GM12878 (cell line): ENCODE measurements at regions not wholly inside any gene's neighbourhood (a gene's known extent, or its start where the extent isn't known, plus 50 kb on each side); places are given as distances from the start of the nearest gene placed in this dataset.

Experiments
- CTCF ChIP-seq, 3 experiments: IDR thresholded peaks in 2 of 3; conservative IDR thresholded peaks in 1 of 3; 2 replicates each; pipeline ENCODE4 v1.5.1; 2011; ENCODE audit warnings: low read depth in 3 of 3, low read length in 3 of 3, mild to moderate bottlenecking in 3 of 3, control low read depth in 2 of 3, moderate library complexity in 2 of 3, inconsistent platforms in 1 of 3, mixed read lengths in 1 of 3; ENCODE audit not compliant: control insufficient read depth in 2 of 3, insufficient read depth in 1 of 3; ENCODE audit errors: extremely low read depth in 1 of 3
- MYC ChIP-seq: IDR thresholded peaks from 2 replicates; pipeline ENCODE4 v1.6.1; 2011; ENCODE audit warnings: mild to moderate bottlenecking, low read length, moderate library complexity, inconsistent platforms; ENCODE audit not compliant: insufficient read depth, insufficient replicate concordance, insufficient read length, severe bottlenecking
- RELB ChIP-seq: fragments of 450-650 bp; IDR thresholded peaks from 2 replicates; pipeline ENCODE4 v1.6.1; 2017; ENCODE audit warnings: low read depth, mild to moderate bottlenecking, moderate library complexity

- TF ChIP-seq CTCF (IDR thresholded peaks at IDR 0.05 in 2 of 3, conservative IDR thresholded peaks at IDR 0.05 in 1 of 3; ENCODE audit: control insufficient read depth in 2 of 3, extremely low read depth in 1 of 3, insufficient read depth in 1 of 3, low read depth in 3 of 3, low read length in 3 of 3), result no peak
- no peak for TF ChIP-seq RELB
- no peak for TF ChIP-seq MYC
These were observed 600.8 kb downstream of the IGSF11 start for GRCh38 chr3:118433825-118434224.
